Right lobe of liver (tissue), 6 donors: ENCODE measurements at regions not wholly inside any gene's neighbourhood (a gene's known extent, or its start where the extent isn't known, plus 50 kb on each side); places are given as distances from the start of the nearest gene placed in this dataset.

ENCODE experiments used
- ATAC-seq, 4 donors: fragments of 200-7000 bp; cut with Tn5 transposase; one replicate each; pipeline ENCODE4 v1.9.1; 2020; ENCODE audit warnings: mild to moderate bottlenecking in 4 of 4, moderate library complexity in 4 of 4
- DNase-seq, 3 donors: peaks; one replicate each; pipeline ENCODE4 v3.0.0-alpha.2; 2020
- H3K27ac ChIP-seq, 3 donors: fragments of 200-600 bp; one replicate each; pipeline ENCODE4 v1.8.0; 2022
- H3K27me3 ChIP-seq, 2 donors: fragments of 200-600 bp; one replicate each; pipeline ENCODE4 v1.8.0; 2022
- H3K36me3 ChIP-seq, 4 donors: fragments of 200-600 bp; sonication (generic) in 1 of 4; one replicate each; pipeline versions ENCODE4 v1.5.1 to v1.8.0; 2017 to 2022; ENCODE audit warnings: control low read depth in 1 of 4
- H3K4me1 ChIP-seq, 4 donors: fragments of 200-600 bp; sonication (generic) in 1 of 4; one replicate each; pipeline versions ENCODE4 v1.5.1 to v1.8.0; 2017 to 2022; ENCODE audit warnings: control low read depth in 1 of 4
- H3K4me3 ChIP-seq, 3 donors: fragments of 200-600 bp; one replicate each; pipeline ENCODE4 v1.8.0; 2022
- H3K9me3 ChIP-seq, 4 donors: fragments of 200-600 bp; sonication (generic) in 1 of 4; one replicate each; pipeline versions ENCODE4 v1.5.1 to v1.8.0; 2017 to 2022; ENCODE audit warnings: control low read depth in 1 of 4
- CTCF ChIP-seq, 4 donors: fragments of 200-600 bp in 3 of 4; fragments of 450-650 bp in 1 of 4; IDR thresholded peaks; one replicate each; pipeline versions ENCODE4 v1.5.1 to v1.8.0; 2016 to 2022; ENCODE audit warnings: antibody characterized with exemption in 4 of 4, mild to moderate bottlenecking in 2 of 4
- POLR2A ChIP-seq: fragments of 450-650 bp; IDR thresholded peaks from one replicate; pipeline ENCODE4 v1.6.1; 2017; ENCODE audit warnings: antibody characterized with exemption, mild to moderate bottlenecking
- WGBS: methylation state at CpG from one replicate; pipeline ENCODE4 v1.1.6; 2018; ENCODE audit warnings: low coverage, low lambda C conversion rate; ENCODE audit not compliant: insufficient coverage; ENCODE audit errors: missing lambda C conversion rate; 5-methylcytosine and 5-hydroxymethylcytosine counted together
- intact Hi-C, 2 donors: fragments of 100-400 bp; cut with DNase I; formaldehyde crosslinking; loops; one replicate each; pipeline versions ENCODE4 v1.11.2 to v1.14.1; 2022
- donor health status: DM: no; HTN: yes; CAD: no.
- donor health status: DM: no; HTN: no; CAD: no.
- donor health status: DM: no; HTN: no; CAD: no.
- donor health status: DM: no; HTN: yes; CAD: no.
- donor health status: DM: no; HTN: yes; CAD: no.

- H3K27ac ChIP-seq = no peak overlapping the region
- DNase-seq (no peak), ATAC-seq (no peak)
- WGBS = 38% methylated on average over 1 of the region's 2 CpGs
- H3K27me3 ChIP-seq = no peaks in the 10 kb centered on the region
- H3K9me3 ChIP-seq = no peaks in the 10 kb centered on the region
- H3K4me1 ChIP-seq = no peaks in the 10 kb centered on the region
- no peaks in the 10 kb centered on the region for H3K36me3 ChIP-seq
- intact Hi-C loops = no loop called here
- no peak for TF ChIP-seq CTCF (IDR thresholded peaks at IDR 0.05)
- TF ChIP-seq POLR2A = no peak
- no peak overlapping the region for H3K4me3 ChIP-seq
These were observed 958.8 kb upstream of the NR2F2 start for GRCh38 chr15:95371664-95372063.

GRCh38 chr15:95375281-95375680 is 955.2 kb upstream of the NR2F2 start:
- TF ChIP-seq POLR2A (no peak), CTCF (IDR thresholded peaks at IDR 0.05) (no peak)
- 83% methylated on average over 3 of the region's 3 CpGs for WGBS
- no peaks in the 10 kb centered on the region for H3K4me1 ChIP-seq
- H3K36me3 ChIP-seq = no peaks in the 10 kb centered on the region
- H3K9me3 ChIP-seq = no peaks in the 10 kb centered on the region
- no peak for ATAC-seq
- H3K27ac ChIP-seq = no peak overlapping the region
- intact Hi-C loops = no loop called here
- H3K4me3 ChIP-seq = no peak overlapping the region
- H3K27me3 ChIP-seq = no peaks in the 10 kb centered on the region
- no peak for DNase-seq

DNA sequence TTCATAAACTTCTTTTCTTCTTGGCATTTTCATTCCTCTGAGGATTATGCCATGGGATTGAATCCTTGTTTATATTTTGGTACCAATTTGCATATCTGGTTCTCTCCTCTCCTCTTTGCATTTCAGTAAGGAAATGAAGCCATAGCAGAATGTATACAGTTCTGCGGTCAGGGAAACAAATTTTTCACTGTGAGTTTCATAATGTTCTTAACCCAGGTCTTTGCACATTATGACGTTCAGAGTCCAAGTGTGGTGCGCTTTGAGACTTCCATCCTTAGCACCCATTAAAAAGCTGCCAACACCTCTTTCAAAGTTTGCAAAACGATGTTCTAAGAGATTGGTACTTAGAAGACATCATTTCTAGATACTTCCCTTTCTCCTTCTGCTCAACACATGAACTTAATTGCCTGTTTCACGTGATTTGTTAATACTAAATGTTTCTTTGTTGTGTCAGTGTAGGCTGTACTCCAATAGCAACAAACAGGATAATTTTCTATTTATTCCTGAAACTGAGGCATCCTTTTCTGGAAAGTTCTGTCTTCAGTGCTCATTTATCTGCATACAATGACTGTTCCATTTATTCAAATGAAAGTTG is 953.1 kb upstream of the NR2F2 start:
- Histone ChIP-seq H3K4me1 (no peaks in the 10 kb centered on the region), H3K36me3 (no peaks in the 10 kb centered on the region), H3K9me3 (no peaks in the 10 kb centered on the region), H3K4me3 (no peak overlapping the region), H3K27me3 (no peaks in the 10 kb centered on the region), H3K27ac (no peak overlapping the region)
- 59% methylated on average over 5 of the region's 5 CpGs for WGBS
- no peak for DNase-seq
- intact Hi-C loops = no loop called here
- ATAC-seq = no peak
- TF ChIP-seq POLR2A = no peak
- TF ChIP-seq CTCF (IDR thresholded peaks at IDR 0.05) = no peak

DNA sequence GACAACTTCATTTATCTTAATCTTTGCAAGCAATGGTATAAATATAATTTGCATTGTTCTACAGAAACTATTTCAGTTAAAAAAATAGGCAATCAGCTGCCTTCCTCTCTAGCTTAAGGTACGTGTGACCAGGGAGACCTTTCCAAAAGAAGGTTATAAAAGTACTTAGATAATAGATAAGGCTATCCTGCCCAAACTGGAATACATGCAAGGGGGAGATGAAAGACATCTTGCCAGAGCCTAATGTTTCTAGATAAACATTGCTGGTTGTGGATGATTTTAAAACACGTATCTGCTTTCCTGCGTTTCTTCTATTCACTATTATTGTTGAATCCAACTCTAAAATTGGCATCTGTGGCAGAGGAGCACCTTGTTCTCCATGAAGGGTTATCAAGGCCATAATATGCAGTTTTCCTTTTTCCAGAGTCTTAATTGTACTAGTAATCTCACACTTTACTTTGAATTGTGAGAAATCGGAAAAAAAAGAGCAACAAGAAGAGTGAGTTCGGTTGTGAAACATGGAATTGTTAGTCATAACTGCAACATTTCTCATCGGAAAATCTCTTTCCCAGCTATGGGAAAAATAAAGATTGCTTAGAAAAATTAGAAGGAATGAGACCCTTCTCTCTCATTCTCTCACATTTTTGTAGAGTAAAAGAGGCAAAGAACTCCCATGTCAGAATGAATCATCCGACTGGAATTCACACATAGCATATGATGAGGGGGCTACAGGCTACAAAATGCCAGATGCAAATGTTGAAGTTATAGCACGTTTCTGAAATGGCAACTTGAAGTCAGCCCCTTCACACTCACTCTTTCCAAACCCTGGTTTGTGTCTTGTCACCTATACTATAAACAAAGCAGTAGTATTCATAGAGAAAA is 936.1 kb upstream of the NR2F2 start:
- 42% methylated on average over 8 of the region's 8 CpGs for WGBS
- ATAC-seq = peak in 1 of 4 donors; percentile 54
- Histone ChIP-seq H3K27me3 (no peaks in the 10 kb centered on the region), H3K4me1 (no peaks in the 10 kb centered on the region), H3K36me3 (no peaks in the 10 kb centered on the region), H3K4me3 (no peak overlapping the region), H3K27ac (no peak overlapping the region), H3K9me3 (no peaks in the 10 kb centered on the region)
- intact Hi-C loops = no loop called here
- TF ChIP-seq CTCF (IDR thresholded peaks at IDR 0.05) (no peak), POLR2A (no peak)
- DNase-seq = no peak
